HG02623 (cell line): ENCODE measurements at regions not wholly inside any gene's neighbourhood (a gene's known extent, or its start where the extent isn't known, plus 50 kb on each side); places are given as distances from the start of the nearest gene placed in this dataset.
"Not testable (repeated sequence)": the region's sequence is repeated elsewhere in the genome, so short reads cannot be mapped to it uniquely, and the experiment has no call there.

Experiments used
- ATAC-seq: cut with Tn5 transposase; IDR thresholded peaks from one replicate; pipeline ENCODE4 v1.9.1; 2021; ENCODE audit warnings: moderate library complexity; ENCODE audit not compliant: unreplicated experiment

DNA sequence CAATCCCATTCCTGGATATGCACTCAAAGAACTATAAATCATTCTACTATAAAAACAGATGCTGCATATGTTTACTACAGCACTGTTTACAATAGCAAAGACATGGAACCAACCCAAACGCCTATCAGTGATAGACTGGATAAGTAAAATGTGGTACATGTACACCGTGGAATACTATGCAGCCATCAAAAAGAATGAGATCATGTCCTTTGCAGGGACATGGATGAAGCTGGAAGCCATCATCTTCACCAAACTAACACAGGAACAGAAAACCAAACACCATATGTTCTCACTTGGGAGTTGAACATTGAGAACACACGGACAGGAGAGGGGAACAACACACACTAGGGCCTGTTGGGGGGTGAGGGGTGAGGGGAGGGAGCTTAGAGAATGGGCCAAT is 274.9 kb upstream of the KIAA1217 start:
- ATAC-seq, result not testable (repeated sequence)

DNA sequence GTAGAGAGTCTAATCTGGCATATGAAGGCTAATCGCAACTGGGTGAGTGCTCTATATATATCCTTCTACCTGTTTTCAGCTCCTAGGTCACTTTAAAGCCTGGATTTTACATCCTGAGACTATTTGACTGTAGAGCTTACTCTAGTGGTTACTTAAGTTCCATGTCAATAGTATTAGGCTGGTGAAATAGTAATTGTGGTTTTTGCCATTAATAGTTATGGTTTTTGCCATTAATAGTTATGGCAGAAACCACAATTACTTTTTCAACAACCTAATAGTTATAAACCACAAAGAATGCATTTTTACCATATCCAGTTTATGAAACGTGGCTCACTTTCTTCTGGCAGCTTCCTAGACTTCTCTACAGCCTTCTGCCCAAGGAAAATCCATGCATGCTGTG is 263.1 kb upstream of the KIAA1217 start:
- ATAC-seq, result no peak

DNA sequence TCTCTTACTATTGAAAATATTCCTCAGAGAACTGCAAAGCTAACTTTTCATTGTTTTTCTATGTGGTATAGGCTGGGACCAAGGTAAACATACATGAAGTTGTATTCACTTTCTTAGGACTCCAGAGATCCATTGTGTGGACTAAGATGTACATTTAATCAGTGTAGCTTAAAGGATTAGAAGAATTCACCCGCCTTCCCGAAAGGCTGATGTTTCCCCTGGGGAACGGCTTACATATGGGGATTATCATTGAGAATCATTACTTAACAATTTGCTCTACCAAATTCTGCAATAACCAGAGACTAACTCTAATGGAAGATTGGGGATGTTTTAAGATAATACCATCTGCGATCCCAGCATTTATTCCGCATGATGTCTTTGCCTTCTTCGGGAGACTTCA is 257.1 kb upstream of the KIAA1217 start:
- ATAC-seq, result no peak

DNA sequence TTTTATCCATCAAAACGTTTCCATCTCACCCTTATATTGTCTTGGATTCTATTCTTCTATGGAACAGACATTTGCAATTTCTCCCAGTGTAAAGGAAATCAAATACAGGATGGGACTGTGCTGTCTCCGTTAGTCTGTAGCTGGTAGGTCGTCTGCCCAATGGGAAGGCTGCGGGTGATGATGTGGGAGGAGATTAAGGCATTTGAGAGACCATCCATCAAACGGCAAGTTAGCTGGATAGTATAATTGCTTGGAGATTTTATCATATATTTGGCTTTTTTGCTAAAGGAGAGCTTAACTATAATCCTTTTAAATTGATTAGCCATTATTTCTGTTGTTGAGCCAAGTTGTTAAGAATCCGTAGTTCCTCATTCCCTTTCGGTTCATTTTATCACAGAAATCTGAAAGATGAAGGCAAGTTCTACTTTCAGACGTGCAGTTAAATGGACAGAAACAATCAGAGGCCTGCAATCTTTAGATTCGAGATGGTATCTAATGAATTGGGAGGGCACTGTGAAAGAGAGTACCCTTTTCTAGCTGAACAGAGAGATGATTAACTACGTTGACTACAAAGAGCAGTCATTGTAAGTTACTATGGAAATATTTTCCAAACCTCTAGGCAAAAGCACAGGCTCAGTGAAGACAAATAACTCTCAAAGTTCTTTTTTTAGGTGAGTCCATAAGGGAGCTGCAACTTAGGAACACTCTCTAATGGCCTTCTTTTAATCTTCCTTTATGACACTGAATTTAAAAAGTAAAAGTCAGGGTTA is 253.3 kb upstream of the KIAA1217 start:
- ATAC-seq, result no peak

DNA sequence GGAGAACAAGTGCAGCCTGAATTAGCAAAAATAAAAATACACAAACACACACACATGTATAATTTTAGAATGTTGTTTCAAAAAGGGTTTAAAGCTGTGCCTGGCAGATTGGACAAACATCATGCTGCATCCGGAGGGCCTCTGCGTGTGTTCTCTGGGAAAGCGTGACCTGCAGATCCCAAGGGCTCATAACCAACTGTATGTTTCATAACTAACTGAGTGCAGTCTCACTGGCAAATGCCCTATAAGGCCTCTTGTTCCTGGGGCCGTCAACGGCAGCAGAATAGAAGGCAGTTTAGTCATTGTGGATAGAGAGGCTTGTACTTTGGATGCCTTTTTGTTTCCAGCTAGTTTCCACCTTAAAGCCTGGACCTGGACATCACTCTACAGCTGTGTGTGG is 243.8 kb upstream of the KIAA1217 start:
- no peak for ATAC-seq

DNA sequence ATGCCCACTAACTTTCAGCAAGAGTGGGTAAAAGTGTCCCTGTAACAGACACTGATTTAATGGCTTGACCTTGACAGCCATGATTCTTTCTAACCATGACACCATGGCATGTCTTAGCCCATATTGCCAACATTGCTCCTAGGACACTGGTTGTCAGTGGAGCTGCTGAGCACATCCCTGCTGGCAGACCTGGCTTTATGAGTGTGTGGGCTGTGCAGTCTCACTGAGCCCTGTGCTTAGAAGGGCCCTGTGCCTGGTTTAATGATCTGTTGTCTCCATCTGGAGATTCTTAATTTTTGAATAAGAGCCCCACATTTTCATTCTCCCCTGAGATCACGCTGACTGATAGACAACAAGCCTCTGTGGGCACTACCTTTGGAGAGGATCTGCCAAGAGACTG is 243.1 kb upstream of the KIAA1217 start:
- ATAC-seq, result no peak

DNA sequence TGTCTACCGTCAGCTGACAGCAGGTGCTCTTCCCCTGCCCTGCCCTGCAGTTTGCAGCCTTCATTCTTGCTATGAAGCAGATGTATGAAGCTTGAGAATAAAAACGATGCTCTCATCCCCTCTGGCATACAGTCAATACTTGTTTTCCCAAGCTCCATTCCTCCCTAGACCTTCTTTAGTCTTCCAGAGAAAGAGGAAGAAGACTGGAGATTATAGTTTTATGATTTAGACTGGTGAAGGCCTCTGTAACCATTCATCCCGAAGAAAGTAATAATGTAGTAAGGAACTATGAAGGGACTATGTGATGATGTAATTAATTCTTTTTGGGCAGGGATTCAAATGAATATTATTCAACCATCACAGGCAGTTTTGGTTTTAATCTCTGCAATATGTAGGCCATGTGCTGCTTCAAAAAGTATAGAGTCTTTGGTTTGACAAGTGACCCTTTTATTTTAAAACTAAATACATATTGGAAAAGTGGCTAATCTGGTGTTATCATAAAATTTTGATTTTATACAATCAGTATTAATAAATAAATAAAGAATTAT is 242.4 kb upstream of the KIAA1217 start:
- no peak for ATAC-seq

DNA sequence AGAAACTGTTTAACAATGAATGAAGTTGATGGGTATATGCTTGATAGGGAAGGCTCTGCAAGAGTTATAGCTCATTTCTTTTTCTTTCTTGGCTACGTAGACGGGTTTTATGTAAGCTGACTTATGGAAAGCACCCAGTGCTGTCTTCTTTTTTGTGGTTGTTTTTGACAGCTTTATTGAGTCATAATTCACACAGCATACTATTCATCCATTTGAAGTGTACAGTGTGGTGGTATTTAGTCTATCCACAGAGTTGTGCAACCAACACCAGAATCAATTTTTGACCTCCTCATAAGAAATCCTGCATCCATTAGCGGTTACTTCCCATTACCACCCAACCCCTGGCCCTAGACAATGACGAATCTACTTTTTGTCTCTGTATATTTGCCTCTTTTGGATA is 240.6 kb upstream of the KIAA1217 start:
- no peak for ATAC-seq

DNA sequence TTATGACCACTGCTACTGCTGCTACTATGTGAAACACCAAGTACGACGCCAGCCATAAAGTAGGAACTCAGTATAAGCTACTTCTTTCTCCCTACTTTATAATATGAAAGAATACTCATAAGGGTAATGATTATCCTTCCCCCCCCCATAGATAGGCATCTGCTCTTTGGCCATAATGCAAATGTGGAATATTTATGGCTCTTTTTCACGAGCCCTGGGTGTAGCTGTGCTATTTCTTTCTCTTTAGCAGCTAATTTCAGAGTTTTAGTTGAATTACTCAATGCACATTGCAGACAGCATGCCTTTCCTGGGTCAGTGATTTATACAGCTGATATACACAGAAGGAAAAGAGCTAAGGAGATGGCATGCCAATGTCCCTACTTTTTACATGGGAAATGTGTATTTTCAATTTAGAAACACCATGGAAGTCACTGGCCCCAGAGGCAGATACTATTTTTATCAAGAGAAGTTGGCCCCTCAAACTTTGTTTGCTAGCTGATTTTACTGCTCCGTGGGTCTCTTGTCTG is 234.1 kb upstream of the KIAA1217 start:
- no peak for ATAC-seq

DNA sequence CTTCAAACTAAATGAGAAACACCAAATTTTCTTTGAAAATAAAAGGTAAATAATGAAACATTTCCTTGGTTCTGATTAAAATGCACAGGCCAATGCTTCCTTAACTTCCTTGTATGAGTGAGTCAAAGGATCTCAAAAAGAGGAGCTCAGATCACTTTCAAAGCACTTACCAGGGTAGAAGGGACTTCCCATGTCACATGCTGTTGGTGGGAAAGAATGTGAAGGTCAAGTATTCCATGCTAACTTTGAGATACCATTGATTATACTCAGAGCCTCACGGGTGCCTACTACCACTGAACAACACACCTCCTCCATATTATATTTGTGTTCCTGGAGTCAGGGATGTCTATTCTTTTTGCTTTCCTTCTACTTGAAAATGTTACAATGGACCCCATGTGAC is 233.5 kb upstream of the KIAA1217 start:
- ATAC-seq, result no peak

DNA sequence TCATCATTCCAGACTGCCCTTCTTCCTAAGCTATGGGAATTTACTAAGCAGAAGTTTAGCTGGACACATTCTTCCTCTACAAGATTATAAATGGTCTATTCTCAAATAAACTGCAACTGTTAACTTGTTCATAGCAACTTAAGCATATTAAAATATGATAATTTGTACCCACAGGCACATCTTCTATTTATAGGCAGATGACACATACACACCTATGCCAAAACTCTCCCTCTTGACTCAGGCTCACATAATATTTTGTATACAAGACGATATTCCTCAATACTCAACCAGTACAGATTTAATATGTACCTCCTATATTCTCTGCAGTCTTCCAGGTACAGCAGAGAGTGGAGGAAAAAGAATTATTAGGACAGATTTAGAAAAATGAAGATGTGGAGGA is 232.7 kb upstream of the KIAA1217 start:
- no peak for ATAC-seq

DNA sequence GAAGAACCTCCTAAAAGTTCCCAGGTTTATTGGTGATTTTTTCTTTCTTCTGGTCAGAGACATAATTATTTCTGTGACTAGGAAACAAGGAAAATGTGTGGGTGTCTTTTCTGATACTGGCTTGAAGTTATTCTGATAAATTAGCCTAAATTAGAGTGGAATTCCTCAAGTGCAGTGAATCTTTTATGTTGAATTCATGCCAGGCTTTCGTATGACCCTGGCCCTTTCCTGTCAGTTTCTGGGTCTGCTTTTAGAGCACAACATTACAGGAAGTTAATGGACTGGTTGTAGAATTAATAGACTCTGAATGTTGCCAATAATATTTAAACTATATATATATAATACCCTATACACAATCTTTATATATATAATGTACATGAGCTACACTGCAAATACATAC is 230.6 kb upstream of the KIAA1217 start:
- ATAC-seq, result no peak

DNA sequence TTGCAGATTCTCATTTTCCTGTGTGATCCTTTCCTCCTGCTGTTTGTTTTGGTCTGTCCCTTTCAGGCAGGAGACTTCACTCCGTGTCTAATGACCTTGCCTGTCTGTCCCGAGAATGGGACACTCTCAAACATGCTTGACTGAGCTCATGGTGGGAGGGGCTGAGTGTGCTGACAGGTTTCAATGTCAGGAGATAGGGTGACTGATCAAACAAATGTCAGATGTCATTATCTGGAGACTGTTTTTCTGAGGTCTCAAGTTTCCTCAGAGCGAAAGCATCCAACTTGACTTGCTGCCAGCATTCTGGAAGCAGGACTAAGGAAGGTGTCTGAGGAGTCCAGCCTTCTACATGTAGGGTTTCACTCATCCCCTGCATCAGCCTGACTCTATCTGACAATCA is 228.8 kb upstream of the KIAA1217 start:
- no peak for ATAC-seq

DNA sequence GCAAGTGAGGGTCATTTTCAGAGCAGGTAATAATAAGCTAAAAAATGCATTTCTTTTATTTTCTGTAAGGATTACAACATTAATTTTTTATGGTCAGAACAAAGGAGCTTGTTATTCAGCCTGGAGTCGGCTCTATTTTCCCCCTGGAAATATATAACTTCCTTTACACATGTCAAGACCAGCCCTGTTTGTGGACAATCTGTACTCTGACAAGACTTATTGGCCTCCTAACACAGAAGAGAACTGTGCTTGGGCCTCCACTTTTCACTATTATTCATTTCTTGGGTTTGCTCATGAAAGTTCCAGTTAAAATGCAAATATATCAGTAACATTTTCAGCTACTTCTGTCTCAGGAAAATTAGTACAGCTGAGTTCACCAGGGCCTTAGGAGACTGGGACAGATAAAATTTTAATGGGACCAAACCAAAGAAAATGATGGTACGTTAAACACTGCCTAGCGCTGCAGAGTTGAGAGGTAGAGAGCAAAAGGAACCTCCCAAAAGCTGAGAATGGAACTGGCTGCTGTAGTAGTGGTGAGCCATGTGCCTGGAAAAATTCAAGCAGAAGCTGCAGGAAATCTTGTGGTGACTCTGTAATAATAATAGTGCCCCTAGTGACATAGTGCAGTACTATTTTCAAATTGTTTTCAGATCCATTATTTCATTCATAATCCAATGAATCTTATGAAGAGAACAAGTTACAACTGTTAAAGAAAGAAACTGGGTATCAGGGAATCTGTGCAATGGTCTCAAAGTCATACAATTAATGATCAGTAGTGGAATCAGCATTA is 227.2 kb upstream of the KIAA1217 start:
- ATAC-seq, result no peak

DNA sequence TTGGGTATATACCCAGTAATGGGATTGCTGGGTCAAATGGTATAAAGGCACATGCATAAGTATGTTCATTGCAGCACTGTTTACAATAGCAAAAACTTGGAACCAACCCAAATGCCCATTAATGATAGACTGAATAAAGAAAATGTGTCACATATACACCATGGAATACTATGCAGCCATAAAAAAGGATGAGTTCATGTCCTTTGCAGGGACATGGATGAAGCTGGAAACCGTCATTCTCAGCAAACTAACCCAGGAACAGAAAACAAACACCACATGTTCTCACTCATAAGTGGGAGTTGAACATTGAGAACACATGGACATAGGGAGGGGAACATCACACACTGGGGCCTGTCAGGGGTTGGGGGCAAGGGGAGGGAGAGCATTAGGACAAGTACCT is 224.5 kb upstream of the KIAA1217 start:
- not testable (repeated sequence) for ATAC-seq

DNA sequence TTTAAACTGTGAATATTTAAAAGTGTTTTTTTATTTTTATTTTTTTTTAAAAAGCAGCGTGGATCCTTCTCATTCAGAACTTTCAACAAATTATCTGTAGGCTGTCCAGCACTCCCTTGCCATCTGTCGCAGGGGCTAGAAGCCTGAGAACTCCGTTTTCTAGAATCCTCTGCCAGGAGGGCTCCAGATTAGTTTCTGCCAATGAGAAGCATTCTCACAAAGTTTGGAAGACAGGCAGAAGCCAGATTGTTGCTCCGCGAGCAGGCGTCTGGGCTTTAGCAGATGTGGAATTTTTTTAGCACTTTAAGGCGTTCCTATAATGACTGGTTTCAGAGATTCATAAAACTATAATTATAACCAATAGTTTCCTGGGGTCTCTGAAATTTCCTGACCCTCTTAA is 220.9 kb upstream of the KIAA1217 start:
- ATAC-seq, result no peak

DNA sequence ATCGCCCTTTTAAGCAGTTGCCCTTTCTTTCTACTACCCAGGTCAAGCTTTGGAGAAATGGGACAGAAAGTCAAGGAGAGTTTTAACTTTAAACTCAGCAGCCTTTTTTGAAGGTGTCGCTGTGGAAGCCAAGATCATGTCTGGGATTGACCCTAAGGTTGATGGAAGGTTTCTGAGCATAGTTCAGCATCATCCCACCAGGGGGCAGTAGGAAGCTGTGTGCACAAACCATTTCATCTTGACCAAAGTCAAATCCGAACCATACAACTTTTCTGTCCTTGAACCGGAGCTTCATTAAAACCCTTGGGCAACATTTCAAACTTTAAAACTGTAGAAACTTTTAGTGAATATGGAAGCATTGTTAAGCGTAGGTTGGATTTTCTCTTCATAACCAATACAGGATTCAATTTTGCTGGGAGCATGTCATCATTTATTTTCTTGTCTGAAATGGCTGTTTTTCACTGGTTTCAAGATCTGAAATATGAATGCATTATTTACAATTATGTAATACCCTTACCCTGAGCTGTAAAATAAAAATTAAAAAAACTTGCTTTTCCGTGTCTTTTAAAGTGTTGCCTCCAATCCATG is 214.4 kb upstream of the KIAA1217 start:
- peak; percentile 63 for ATAC-seq

DNA sequence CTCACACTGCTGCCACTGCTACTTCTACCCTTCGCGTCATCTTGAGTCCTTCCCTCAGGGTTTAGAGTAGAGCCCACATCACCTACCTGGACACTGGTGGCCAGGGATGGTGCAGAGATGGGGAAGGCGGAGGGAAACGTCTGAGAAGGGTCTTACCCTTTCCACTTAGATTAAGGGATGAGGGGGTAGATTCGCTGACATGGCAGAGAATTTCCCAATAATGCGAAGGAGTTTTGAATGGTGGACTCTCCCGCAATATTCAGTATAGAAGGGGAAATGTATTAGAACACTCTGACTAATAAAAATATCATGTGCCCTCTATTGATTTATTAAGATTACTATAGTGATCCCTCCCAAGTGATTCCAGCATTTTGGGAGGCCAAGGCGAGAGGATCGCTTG is 209.5 kb upstream of the KIAA1217 start:
- no peak for ATAC-seq

DNA sequence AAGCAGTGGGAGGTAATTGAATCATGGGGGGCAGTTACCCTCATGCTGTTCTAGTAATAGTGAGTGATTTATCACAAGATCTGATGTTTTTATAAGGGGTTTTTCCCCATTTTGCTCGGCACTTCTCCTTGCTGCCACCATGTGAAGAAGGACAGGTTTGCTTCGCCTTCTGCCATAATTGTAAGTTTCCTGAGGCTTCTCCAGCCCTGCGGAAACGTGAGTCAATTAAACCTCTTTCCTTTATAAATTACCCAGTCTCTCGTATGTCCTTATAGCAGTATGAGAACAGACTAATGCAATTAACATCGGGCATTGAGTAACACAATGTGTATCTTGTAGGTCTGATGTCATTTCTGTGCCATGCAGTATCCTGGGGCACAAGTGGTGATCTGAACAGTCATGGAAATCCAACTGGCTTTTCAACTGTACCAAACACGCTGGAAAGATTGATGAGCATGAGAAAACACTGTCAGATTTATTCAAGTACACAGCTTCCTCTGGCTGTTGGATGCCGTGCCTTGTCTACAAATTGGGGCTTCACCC is 208.6 kb upstream of the KIAA1217 start:
- no peak for ATAC-seq

DNA sequence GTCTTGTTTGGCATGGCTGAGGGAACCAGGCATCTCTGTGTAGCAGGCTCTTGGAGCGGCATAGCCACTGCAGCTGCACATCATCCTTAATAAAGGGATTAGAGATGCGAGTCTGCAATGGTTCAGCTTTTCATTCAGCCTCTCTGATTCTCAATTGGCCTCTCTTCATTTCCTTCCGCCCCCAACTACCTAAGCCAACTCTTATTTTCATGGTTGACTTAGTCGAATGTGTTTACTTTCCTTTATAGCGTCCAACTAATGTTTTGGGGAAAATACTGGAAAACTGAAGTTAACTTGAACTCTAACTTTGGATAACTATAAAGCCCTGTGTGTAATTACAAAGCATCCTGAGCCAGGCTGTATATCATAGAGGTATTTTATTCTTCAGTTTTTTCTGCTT is 202.2 kb upstream of the KIAA1217 start:
- ATAC-seq, result no peak

DNA sequence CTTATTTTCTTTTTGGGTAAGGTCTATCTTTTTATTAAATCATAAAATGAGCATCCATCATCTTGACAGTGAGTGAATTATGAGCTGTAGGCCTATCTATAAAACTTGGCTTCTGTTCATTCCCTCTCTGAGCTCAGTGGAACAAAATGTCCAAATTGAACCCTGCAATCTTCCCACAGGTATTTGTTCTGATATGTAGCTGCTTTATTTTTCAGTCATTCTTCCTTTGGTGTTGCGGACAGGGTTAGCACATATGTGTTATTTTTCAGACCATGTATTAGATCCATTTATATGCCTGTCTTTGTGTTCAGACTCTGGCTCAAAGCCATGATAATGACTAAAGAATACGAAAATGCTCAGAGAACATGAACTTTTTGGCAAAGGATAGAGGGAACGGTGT is 201.6 kb upstream of the KIAA1217 start:
- ATAC-seq, result no peak
